HepG2 (cell line): ENCODE measurements at regions not wholly inside any gene's neighbourhood (a gene's known extent, or its start where the extent isn't known, plus 50 kb on each side); places are given as distances from the start of the nearest gene placed in this dataset.

Experiments used
- ATAC-seq: fragments of 200-7000 bp; cut with Tn5 transposase; 3 replicates; pipeline ENCODE4 v1.9.1; 2020; ENCODE audit warnings: mild to moderate bottlenecking, moderate library complexity
- BruUV-seq: library from RNA; stranded (reverse); fragments of 400-500 nt; replicated peaks from 2 replicates; lab custom pipeline; 2021; lab: Mats Ljungman, UMichigan
- CTCF ChIA-PET: fragments of 300-600 bp; formaldehyde crosslinking; extraction: SDS; loops from one replicate; lab custom pipeline; 2021; ENCODE audit warnings: low total read pairs, inconsistent platforms, low intra/inter-chr PET ratio; lab: Yijun Ruan, JAX
- POLR2A ChIA-PET: fragments of 350-600 bp; sonication (Branson Sonifier 250); formaldehyde crosslinking; loops from one replicate; lab custom pipeline; 2020; ENCODE audit warnings: antibody characterized with exemption, inconsistent platforms; lab: Yijun Ruan, JAX
- DNase-seq: peaks from one replicate; pipeline ENCODE4 v3.0.0-alpha.2; 2015; ENCODE audit warnings: low spot score
- FAIRE-seq: peaks from 3 replicates; lab custom pipeline; 2011; peaks lifted over from hg19 to GRCh38; lab: Jason Lieb, UNC
- H2AFZ ChIP-seq: one replicate; pipeline ENCODE4 v1.6.1; 2011; ENCODE audit warnings: low read length, inconsistent platforms
- H3K27ac ChIP-seq: fragments of 300-600 bp; 3 replicates; pipeline ENCODE4 v1.8.0; 2011; ENCODE audit warnings: mixed run types, mild to moderate bottlenecking, mixed read lengths, low read length, inconsistent platforms; ENCODE audit not compliant: insufficient read depth; ENCODE audit errors: extremely low read length
- H3K27me3 ChIP-seq, 2 experiments: fragments of 200-600 bp in 1 of 2; 2 replicates in 1 of 2; 3 replicates in 1 of 2; pipeline versions ENCODE4 v1.6.0 to v1.8.0; 2011; ENCODE audit warnings: low read length in 2 of 2, mild to moderate bottlenecking in 2 of 2, moderate library complexity in 2 of 2, inconsistent platforms in 1 of 2; ENCODE audit not compliant: insufficient read depth in 2 of 2, control insufficient read depth in 1 of 2
- H3K36me3 ChIP-seq, 2 experiments: fragments of 200-600 bp in 1 of 2; replicated peaks in 1 of 2; 2 replicates in 1 of 2; 3 replicates in 1 of 2; pipeline versions ENCODE4 v1.5.1 to v1.8.0; 2011; ENCODE audit warnings: low read length in 2 of 2, inconsistent platforms in 1 of 2; ENCODE audit not compliant: insufficient read depth in 2 of 2, control insufficient read depth in 1 of 2
- H3K4me1 ChIP-seq: 2 replicates; pipeline ENCODE4 v1.5.1; 2012; ENCODE audit warnings: low read length, inconsistent platforms; ENCODE audit not compliant: insufficient read depth
- H3K4me2 ChIP-seq: 2 replicates; pipeline ENCODE4 v1.6.0; 2011; ENCODE audit warnings: low read depth, low read length, inconsistent platforms
- H3K4me3 ChIP-seq, 3 experiments: fragments of 200-600 bp in 1 of 3; sonication (generic), shearing (Covaris generic) in 1 of 3; replicated peaks in 1 of 3; 2 replicates each; pipeline ENCODE4 v1.5.1; 2011 to 2016; ENCODE audit warnings: low read length in 3 of 3, inconsistent platforms in 2 of 3, low read depth in 2 of 3, mild to moderate bottlenecking in 2 of 3, control low read depth in 1 of 3, mixed read lengths in 1 of 3; ENCODE audit not compliant: insufficient read depth in 1 of 3
- H3K79me2 ChIP-seq: one replicate; pipeline ENCODE4 v1.6.1; 2011; ENCODE audit warnings: low read length, inconsistent platforms; ENCODE audit not compliant: insufficient read depth
- H3K9ac ChIP-seq: 2 replicates; pipeline ENCODE4 v1.6.0; 2011; ENCODE audit warnings: mild to moderate bottlenecking, low read depth, low read length, inconsistent platforms; ENCODE audit not compliant: insufficient read depth
- H3K9me3 ChIP-seq: 2 replicates; pipeline ENCODE4 v1.5.1; 2012; ENCODE audit warnings: mild to moderate bottlenecking, low read length
- H4K20me1 ChIP-seq: 2 replicates; pipeline ENCODE4 v1.6.0; 2011; ENCODE audit warnings: inconsistent platforms, mild to moderate bottlenecking, low read length, moderate library complexity; ENCODE audit not compliant: insufficient read depth
- CREM ChIP-seq, 2 experiments: sonication (generic) in 1 of 2; formaldehyde crosslinking in 1 of 2; IDR thresholded peaks; 2 replicates each; pipeline versions ENCODE4 v1.4.0 to v1.6.1; 2016 to 2020; ENCODE audit warnings: antibody characterized with exemption in 1 of 2, mild to moderate bottlenecking in 1 of 2, missing genetic modification reagents in 1 of 2
- CTCF ChIP-seq: sonication (generic); formaldehyde crosslinking; IDR thresholded peaks from 2 replicates; pipeline ENCODE4 v1.5.0; 2020; ENCODE audit warnings: mild to moderate bottlenecking, missing genetic modification reagents, moderate library complexity
- ELF1 ChIP-seq: sonication (generic); formaldehyde crosslinking; IDR thresholded peaks from 2 replicates; pipeline ENCODE4 v1.4.0; 2020; ENCODE audit warnings: missing genetic modification reagents
- FOXP1 ChIP-seq, 2 experiments: fragments of 450-650 bp in 1 of 2; IDR thresholded peaks; 2 replicates each; pipeline ENCODE4 v1.6.1; 2017 to 2018; ENCODE audit warnings: antibody characterized with exemption in 1 of 2
- HOXA5 ChIP-seq: sonication (generic); formaldehyde crosslinking; IDR thresholded peaks from 2 replicates; pipeline ENCODE4 v1.4.0; 2020; ENCODE audit warnings: missing genetic modification reagents
- NCOA2 ChIP-seq: sonication (generic); formaldehyde crosslinking; IDR thresholded peaks from 2 replicates; pipeline ENCODE4 v1.8.0; 2022; ENCODE audit warnings: inconsistent platforms
- NR2F6 ChIP-seq, 2 experiments: IDR thresholded peaks; 2 replicates each; pipeline ENCODE4 v1.6.1; 2016; ENCODE audit warnings: antibody characterized with exemption in 1 of 2, mild to moderate bottlenecking in 1 of 2
- PRDM15 ChIP-seq: sonication (generic); formaldehyde crosslinking; IDR thresholded peaks from 2 replicates; pipeline ENCODE4 v1.4.0; 2020; ENCODE audit warnings: missing genetic modification reagents
- SIX1 ChIP-seq: sonication (generic); formaldehyde crosslinking; IDR thresholded peaks from 2 replicates; pipeline ENCODE4 v1.4.0; 2020; ENCODE audit warnings: missing genetic modification reagents, borderline replicate concordance
- SNRNP70 ChIP-seq: fragments of 200-400 bp; formaldehyde crosslinking; IDR thresholded peaks from 2 replicates; pipeline ENCODE4 v1.6.1; 2017; ENCODE audit warnings: mild to moderate bottlenecking, low read depth, low read length, moderate library complexity
- SOX13 ChIP-seq, 3 experiments: fragments of 450-650 bp in 1 of 3; sonication (generic) in 1 of 3; formaldehyde crosslinking in 1 of 3; IDR thresholded peaks in 2 of 3; conservative IDR thresholded peaks in 1 of 3; 2 replicates each; pipeline versions ENCODE4 v1.5.0 to v1.6.1; 2016 to 2020; ENCODE audit warnings: antibody characterized with exemption in 1 of 3, mild to moderate bottlenecking in 1 of 3, missing compliant biosample characterization in 1 of 3, missing genetic modification reagents in 1 of 3, moderate library complexity in 1 of 3
- ZIK1 ChIP-seq: sonication (generic); formaldehyde crosslinking; IDR thresholded peaks from 2 replicates; pipeline ENCODE4 v1.5.0; 2020; ENCODE audit warnings: mild to moderate bottlenecking, low read depth, missing genetic modification reagents, borderline replicate concordance
- ZNF160 ChIP-seq: sonication (generic); formaldehyde crosslinking; IDR thresholded peaks from 2 replicates; pipeline ENCODE4 v1.8.0; 2022; ENCODE audit warnings: mild to moderate bottlenecking, inconsistent platforms, missing genetic modification reagents
- ZNF260 ChIP-seq: sonication (generic); formaldehyde crosslinking; IDR thresholded peaks from 2 replicates; pipeline ENCODE4 v1.4.0; 2020; ENCODE audit warnings: missing genetic modification reagents, low read depth, mild to moderate bottlenecking, borderline replicate concordance
- ZNF274 ChIP-seq: sonication (generic); formaldehyde crosslinking; IDR thresholded peaks from 2 replicates; pipeline ENCODE4 v1.5.1; 2020; ENCODE audit warnings: mild to moderate bottlenecking, missing genetic modification reagents
- ZNF484 ChIP-seq: sonication (generic); formaldehyde crosslinking; IDR thresholded peaks from 2 replicates; pipeline ENCODE4 v1.5.1; 2020; ENCODE audit warnings: mild to moderate bottlenecking, low read depth, missing genetic modification reagents, borderline replicate concordance
- ZNF552 ChIP-seq: sonication (generic); formaldehyde crosslinking; IDR thresholded peaks from 2 replicates; pipeline ENCODE4 v1.9.0; 2022; ENCODE audit warnings: missing genetic modification reagents, mild to moderate bottlenecking, borderline replicate concordance
- ZNF770 ChIP-seq: sonication (generic); formaldehyde crosslinking; IDR thresholded peaks from 2 replicates; pipeline ENCODE4 v1.5.0; 2020; ENCODE audit warnings: mild to moderate bottlenecking, missing genetic modification reagents
- in situ Hi-C: cut with HindIII; loops from 2 replicates; pipeline ENCODE4 v1.10.0; 2017; ENCODE audit warnings: low pct_unique_long_range_greater_than_20kb; ENCODE audit not compliant: extremely low pct_ligation_motif_present
- intact Hi-C: fragments of 100-400 bp; cut with micrococcal nuclease; formaldehyde crosslinking; loops from one replicate; pipeline ENCODE4 v1.10.0; 2022; ENCODE audit not compliant: unreplicated experiment

GRCh38 chr5:42108468-42108867 is 183.4 kb downstream of the FBXO4 start:
- Histone ChIP-seq H3K27ac (no peak overlapping the region), H3K27me3 (peaks cover 0 to 14% of the 10 kb centered on the region in 2 experiments; a peak in 3 of 5 replicates), H2AFZ (no peak overlapping the region), H3K4me1 (no peaks in the 10 kb centered on the region), H3K36me3 (no peaks in the 10 kb centered on the region), H3K79me2 (no peaks in the 10 kb centered on the region), H4K20me1 (no peaks in the 10 kb centered on the region), H3K4me3 (no peak overlapping the region), H3K4me2 (no peak overlapping the region), H3K9ac (no peak overlapping the region), H3K9me3 (peaks cover 22% of the 10 kb centered on the region)
- ATAC-seq (peak; percentile 84), DNase-seq (peak; percentile 78), FAIRE-seq (no peak)
- intact Hi-C loops (loop anchor here (5.0 kb wide), 1 partner anchor 659 kb away; no protein-coding TSS in a partner anchor), in situ Hi-C loops (no loop called here)
- ChIA-PET CTCF (no interaction called here), POLR2A (no interaction called here)
- no TSS peak for BruUV-seq
- TF ChIP-seq ZNF552 (CRISPR knock-in tag) (no peak), NR2F6 (IDR thresholded peaks at IDR 0.05) (peak; percentile 89), NR2F6 (CRISPR knock-in tag; IDR thresholded peaks at IDR 0.05) (peak; percentile 73), ZNF160 (no peak), ZNF484 (CRISPR knock-in tag) (no peak), CREM (IDR thresholded peaks at IDR 0.05) (peak; percentile 30; the same call in 1 of the 2 replicates), CREM (CRISPR knock-in tag; IDR thresholded peaks at IDR 0.05) (no peak), SNRNP70 (no peak), ZNF770 (CRISPR knock-in tag) (no peak), ELF1 (CRISPR knock-in tag) (no peak), SIX1 (peak; percentile 46; the same call in 1 of the 2 replicates), ZNF274 (no peak), NCOA2 (CRISPR knock-in tag) (peak; percentile 63), SOX13 (IDR thresholded peaks at IDR 0.05) (no peak), SOX13 (CRISPR knock-in tag; conservative IDR thresholded peaks at IDR 0.05 in 1 of 2, IDR thresholded peaks at IDR 0.05 in 1 of 2) (peak in 1 of 2 experiments; percentile 52; a peak in 1 of 4 replicates), PRDM15 (no peak), ZNF260 (CRISPR knock-in tag) (no peak), HOXA5 (no peak), CTCF (no peak), ZIK1 (CRISPR knock-in tag) (no peak), FOXP1 (IDR thresholded peaks at IDR 0.05) (no peak), FOXP1 (CRISPR knock-in tag; IDR thresholded peaks at IDR 0.05) (peak; percentile 54)
